GM12875 (cell line): ENCODE measurements at regions not wholly inside any gene's neighbourhood (a gene's known extent, or its start where the extent isn't known, plus 50 kb on each side); places are given as distances from the start of the nearest gene placed in this dataset.

ENCODE experiments used
- H3K4me3 ChIP-seq: one replicate; pipeline ENCODE4 v1.5.1; 2011; ENCODE audit warnings: low read depth, low read length, control low read depth
- CTCF ChIP-seq: IDR thresholded peaks from 2 replicates; pipeline ENCODE4 v1.5.1; 2011; ENCODE audit warnings: low read depth, mild to moderate bottlenecking, control low read depth, inconsistent platforms, low read length, moderate library complexity, borderline replicate concordance; ENCODE audit not compliant: insufficient read depth

- no peak for TF ChIP-seq CTCF
Observed at GRCh38 chr1:209227171-209227570, 356.3 kb upstream of the CAMK1G start.

DNA sequence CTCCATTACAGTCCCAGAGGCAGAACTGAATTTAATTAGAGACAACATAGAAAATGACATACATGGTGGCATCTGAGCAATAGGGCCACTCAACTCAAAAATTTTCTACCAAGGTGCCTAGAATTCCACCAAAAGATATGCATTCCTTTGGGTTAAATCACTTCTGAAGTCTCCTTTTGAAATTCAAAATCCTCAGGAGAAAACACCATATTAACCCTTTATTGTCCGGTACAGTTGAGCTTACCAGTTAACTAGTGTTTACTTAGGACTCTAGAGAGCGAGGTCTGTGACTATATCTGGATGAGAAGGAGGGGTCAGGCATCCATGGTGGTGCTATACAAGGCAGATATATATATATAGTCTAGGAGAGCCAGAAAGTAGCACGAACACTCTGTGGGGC, 355.6 kb upstream of the CAMK1G start:
- TF ChIP-seq CTCF, result no peak
- H3K4me3 ChIP-seq, result no peak overlapping the region

More at GRCh38 chr1:209227171-209227570, 356.3 kb upstream of the CAMK1G start:
- no peak overlapping the region for H3K4me3 ChIP-seq

DNA sequence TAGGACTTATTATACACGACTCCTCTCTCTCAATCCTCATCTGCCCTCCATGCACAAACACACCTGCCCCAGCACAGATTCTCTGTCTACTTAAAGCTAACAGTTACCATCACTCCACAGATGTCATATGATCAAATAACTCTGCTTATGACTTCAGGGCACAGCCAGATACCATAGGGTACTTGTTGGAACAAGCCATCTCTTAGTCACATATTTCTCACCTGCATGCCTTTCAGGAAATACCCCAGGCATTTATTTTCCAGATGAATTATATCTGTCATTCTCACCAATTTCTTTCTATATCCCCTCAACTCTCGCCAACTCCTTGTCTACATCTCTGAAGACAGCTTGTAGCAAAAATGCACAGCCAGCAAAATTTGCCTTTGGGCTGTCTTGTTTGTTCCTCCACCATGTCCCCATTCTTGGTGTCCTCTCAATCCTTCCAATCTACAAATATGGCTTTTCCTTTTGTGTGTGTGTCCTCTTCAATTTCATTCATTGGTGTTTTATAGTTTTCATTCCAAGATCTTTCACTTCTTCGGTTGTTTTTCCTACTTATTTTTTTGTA, 353.9 kb upstream of the CAMK1G start:
- no peak overlapping the region for H3K4me3 ChIP-seq
- TF ChIP-seq CTCF, result no peak

DNA sequence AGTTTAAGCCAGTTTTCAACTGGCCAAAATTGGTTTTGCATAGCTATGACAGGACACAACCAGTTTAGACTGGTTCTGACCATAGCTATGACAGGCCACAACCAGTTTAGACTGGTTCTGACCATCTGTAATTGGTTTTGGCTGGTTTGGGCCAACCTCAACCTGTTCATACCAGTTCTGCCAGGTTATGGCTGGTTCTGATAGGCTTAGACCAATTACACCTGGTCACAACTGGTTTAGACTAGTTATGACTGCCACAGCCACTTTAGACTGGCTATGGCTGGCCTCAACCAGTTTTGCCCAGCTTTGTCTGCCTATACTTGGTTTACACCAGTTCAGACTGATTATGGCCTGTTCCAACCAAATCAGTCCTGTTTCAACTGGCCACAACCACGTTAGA, 353.2 kb upstream of the CAMK1G start:
- no peak overlapping the region for H3K4me3 ChIP-seq
- TF ChIP-seq CTCF, result no peak

GRCh38 chr1:209231476-209232156, 351.9 kb upstream of the CAMK1G start:
- no peak for TF ChIP-seq CTCF
- H3K4me3 ChIP-seq, result no peak overlapping the region

- no peak for TF ChIP-seq CTCF
- H3K4me3 ChIP-seq, result no peak overlapping the region
Observed at GRCh38 chr1:209232197-209232596, 351.3 kb upstream of the CAMK1G start.

- TF ChIP-seq CTCF, result no peak
- H3K4me3 ChIP-seq, result no peak overlapping the region
Observed at GRCh38 chr1:209232759-209233158, 350.8 kb upstream of the CAMK1G start.
